WTC11 (cell line): ENCODE measurements at regions not wholly inside any gene's neighbourhood (a gene's known extent, or its start where the extent isn't known, plus 50 kb on each side); places are given as distances from the start of the nearest gene placed in this dataset.

Source experiments
- ATAC-seq: fragments of 200-7000 bp; cut with Tn5 transposase; 2 replicates; pipeline ENCODE4 v1.10.0; 2021; ENCODE audit warnings: mild to moderate bottlenecking, moderate library complexity
- CTCF ChIA-PET: fragments of 300-600 bp; sonication (Branson Sonifier 250); formaldehyde crosslinking; loops from one replicate; lab custom pipeline; 2021; ENCODE audit warnings: antibody characterized with exemption; lab: Charles Lee
- POLR2A ChIA-PET: fragments of 350-600 bp; sonication (Branson Sonifier 250); formaldehyde crosslinking; loops from one replicate; lab custom pipeline; 2021; ENCODE audit warnings: antibody characterized with exemption; lab: Charles Lee
- DNase-seq: peaks from one replicate; pipeline ENCODE4 v3.0.0; 2021; ENCODE audit warnings: low spot score
- H3K27ac Mint-ChIP-seq: 2 replicates; pipeline ENCODE4 v1.8.0; 2021; ENCODE audit warnings: mixed read lengths
- H3K27me3 Mint-ChIP-seq: 2 replicates; pipeline ENCODE4 v1.8.0; 2021; ENCODE audit warnings: low read depth, mild to moderate bottlenecking, moderate library complexity, mixed read lengths
- H3K36me3 Mint-ChIP-seq: 2 replicates; pipeline ENCODE4 v1.8.0; 2021; ENCODE audit warnings: mixed read lengths
- H3K4me1 Mint-ChIP-seq: 2 replicates; pipeline ENCODE4 v1.8.0; 2022; ENCODE audit warnings: mixed read lengths
- H3K4me3 Mint-ChIP-seq: 2 replicates; pipeline ENCODE4 v1.8.0; 2021; ENCODE audit warnings: mild to moderate bottlenecking, moderate library complexity, mixed read lengths
- H3K9me3 Mint-ChIP-seq: 2 replicates; pipeline ENCODE4 v1.8.0; 2021; ENCODE audit warnings: mixed read lengths
- ATF1 ChIP-seq: sonication (generic); formaldehyde crosslinking; IDR thresholded peaks from 2 replicates; pipeline ENCODE4 v1.8.1; 2023; ENCODE audit warnings: mild to moderate bottlenecking, moderate library complexity, missing genetic modification reagents
- ATF3 ChIP-seq: sonication (generic); formaldehyde crosslinking; conservative IDR thresholded peaks from 2 replicates; pipeline ENCODE4 v1.8.1; 2022; ENCODE audit warnings: mild to moderate bottlenecking, missing genetic modification reagents
- CREB1 ChIP-seq: sonication (generic); formaldehyde crosslinking; IDR thresholded peaks from 2 replicates; pipeline ENCODE4 v1.8.0; 2023; ENCODE audit warnings: mild to moderate bottlenecking, missing genetic modification reagents
- EMX1 ChIP-seq: fragments of 250-450 bp; sonication (Bioruptor Pico); IDR thresholded peaks from 2 replicates; pipeline ENCODE4 v1.8.0; 2021; ENCODE audit warnings: mild to moderate bottlenecking
- ESRRA ChIP-seq: sonication (generic); formaldehyde crosslinking; IDR thresholded peaks from 2 replicates; pipeline ENCODE4 v1.8.1; 2022; ENCODE audit warnings: mild to moderate bottlenecking, missing genetic modification reagents, borderline replicate concordance
- ETV6 ChIP-seq: sonication (generic); formaldehyde crosslinking; IDR thresholded peaks from 2 replicates; pipeline ENCODE4 v1.8.1; 2022; ENCODE audit warnings: mild to moderate bottlenecking, missing genetic modification reagents
- FOXP1 ChIP-seq: sonication (generic); formaldehyde crosslinking; IDR thresholded peaks from 2 replicates; pipeline ENCODE4 v1.8.0; 2022; ENCODE audit warnings: missing genetic modification reagents, mild to moderate bottlenecking, moderate library complexity, borderline replicate concordance
- GRHL2 ChIP-seq: fragments of 250-450 bp; sonication (Bioruptor Pico); IDR thresholded peaks from 2 replicates; pipeline ENCODE4 v1.8.0; 2022; ENCODE audit warnings: mild to moderate bottlenecking, moderate library complexity; ENCODE audit not compliant: insufficient replicate concordance, severe bottlenecking
- IRF1 ChIP-seq: sonication (generic); formaldehyde crosslinking; IDR thresholded peaks from 2 replicates; pipeline ENCODE4 v1.8.0; 2023; ENCODE audit warnings: missing genetic modification reagents
- KAT7 ChIP-seq: sonication (generic); formaldehyde crosslinking; IDR thresholded peaks from 2 replicates; pipeline ENCODE4 v1.8.1; 2023; ENCODE audit warnings: missing genetic modification reagents, mild to moderate bottlenecking, borderline replicate concordance
- MYBL2 ChIP-seq: sonication (generic); formaldehyde crosslinking; IDR thresholded peaks from 2 replicates; pipeline ENCODE4 v1.8.1; 2023; ENCODE audit warnings: mild to moderate bottlenecking, moderate library complexity, missing genetic modification reagents
- NFATC4 ChIP-seq: fragments of 250-450 bp; sonication (Bioruptor Pico); IDR thresholded peaks from 2 replicates; pipeline ENCODE4 v1.9.0; 2021; ENCODE audit warnings: mild to moderate bottlenecking
- SMAD3 ChIP-seq: sonication (generic); formaldehyde crosslinking; IDR thresholded peaks from 2 replicates; pipeline ENCODE4 v1.8.0; 2022; ENCODE audit warnings: missing genetic modification reagents, mild to moderate bottlenecking, borderline replicate concordance
- SMAD4 ChIP-seq: sonication (generic); formaldehyde crosslinking; IDR thresholded peaks from 2 replicates; pipeline ENCODE4 v1.8.0; 2022; ENCODE audit warnings: mild to moderate bottlenecking, missing genetic modification reagents
- SP1 ChIP-seq: sonication (generic); formaldehyde crosslinking; conservative IDR thresholded peaks from 2 replicates; pipeline ENCODE4 v1.8.1; 2022; ENCODE audit warnings: missing genetic modification reagents
- TEAD1 ChIP-seq: sonication (generic); formaldehyde crosslinking; IDR thresholded peaks from 2 replicates; pipeline ENCODE4 v1.8.0; 2022; ENCODE audit warnings: mild to moderate bottlenecking, missing genetic modification reagents
- ZNF219 ChIP-seq: sonication (generic); formaldehyde crosslinking; IDR thresholded peaks from 2 replicates; pipeline ENCODE4 v1.8.0; 2023; ENCODE audit warnings: missing genetic modification reagents, mild to moderate bottlenecking, borderline replicate concordance
- ZNF263 ChIP-seq: sonication (generic); formaldehyde crosslinking; IDR thresholded peaks from 2 replicates; pipeline ENCODE4 v1.8.1; 2022; ENCODE audit warnings: low read depth, mild to moderate bottlenecking, moderate library complexity, missing genetic modification reagents
- ZNF396 ChIP-seq: fragments of 250-450 bp; sonication (Bioruptor Pico); IDR thresholded peaks from 2 replicates; pipeline ENCODE4 v1.8.0; 2021; ENCODE audit warnings: mild to moderate bottlenecking, moderate library complexity, borderline replicate concordance
- ZNF416 ChIP-seq: fragments of 250-450 bp; sonication (Bioruptor Pico); IDR thresholded peaks from 2 replicates; pipeline ENCODE4 v1.9.0; 2021; ENCODE audit warnings: mild to moderate bottlenecking, inconsistent platforms
- TF ChIP-seq, protein P1 (sequence below): fragments of 250-450 bp; sonication (Bioruptor Pico); IDR thresholded peaks from 2 replicates; pipeline ENCODE4 v1.9.0; 2021; ENCODE audit warnings: mild to moderate bottlenecking
- TF ChIP-seq, protein P2 (sequence below): sonication (generic); formaldehyde crosslinking; IDR thresholded peaks from 2 replicates; pipeline ENCODE4 v1.8.0; 2022; ENCODE audit warnings: missing genetic modification reagents
- TF ChIP-seq, protein P3 (sequence below): sonication (generic); formaldehyde crosslinking; IDR thresholded peaks from 2 replicates; pipeline ENCODE4 v1.8.0; 2022; ENCODE audit warnings: mild to moderate bottlenecking, missing genetic modification reagents
- TF ChIP-seq, protein P4 (sequence below): sonication (generic); formaldehyde crosslinking; IDR thresholded peaks from 2 replicates; pipeline ENCODE4 v1.8.1; 2022; ENCODE audit warnings: low read depth, missing genetic modification reagents, borderline replicate concordance
- TF ChIP-seq, protein P5 (sequence below): sonication (generic); formaldehyde crosslinking; IDR thresholded peaks from 2 replicates; pipeline ENCODE4 v1.8.0; 2022; ENCODE audit warnings: mild to moderate bottlenecking, missing genetic modification reagents
- TF ChIP-seq, protein P6 (sequence below): sonication (generic); formaldehyde crosslinking; IDR thresholded peaks from 2 replicates; pipeline ENCODE4 v1.8.1; 2022; ENCODE audit warnings: missing genetic modification reagents, borderline replicate concordance

- ATAC-seq (no peak), DNase-seq (no peak)
- CTCF ChIA-PET = no interaction called here
- TF ChIP-seq MYBL2 (CRISPR knock-in tag) (no peak), ESRRA (no peak), ZNF219 (CRISPR knock-in tag) (no peak), CREB1 (CRISPR knock-in tag) (no peak), FOXP1 (no peak), ZNF263 (CRISPR knock-in tag) (no peak), ZNF416 (CRISPR knock-in tag) (no peak), TEAD1 (CRISPR knock-in tag) (no peak)
- TF ChIP-seq, protein P1, sequence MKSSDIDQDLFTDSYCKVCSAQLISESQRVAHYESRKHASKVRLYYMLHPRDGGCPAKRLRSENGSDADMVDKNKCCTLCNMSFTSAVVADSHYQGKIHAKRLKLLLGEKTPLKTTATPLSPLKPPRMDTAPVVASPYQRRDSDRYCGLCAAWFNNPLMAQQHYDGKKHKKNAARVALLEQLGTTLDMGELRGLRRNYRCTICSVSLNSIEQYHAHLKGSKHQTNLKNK = no peak
- TF ChIP-seq, protein P2, sequence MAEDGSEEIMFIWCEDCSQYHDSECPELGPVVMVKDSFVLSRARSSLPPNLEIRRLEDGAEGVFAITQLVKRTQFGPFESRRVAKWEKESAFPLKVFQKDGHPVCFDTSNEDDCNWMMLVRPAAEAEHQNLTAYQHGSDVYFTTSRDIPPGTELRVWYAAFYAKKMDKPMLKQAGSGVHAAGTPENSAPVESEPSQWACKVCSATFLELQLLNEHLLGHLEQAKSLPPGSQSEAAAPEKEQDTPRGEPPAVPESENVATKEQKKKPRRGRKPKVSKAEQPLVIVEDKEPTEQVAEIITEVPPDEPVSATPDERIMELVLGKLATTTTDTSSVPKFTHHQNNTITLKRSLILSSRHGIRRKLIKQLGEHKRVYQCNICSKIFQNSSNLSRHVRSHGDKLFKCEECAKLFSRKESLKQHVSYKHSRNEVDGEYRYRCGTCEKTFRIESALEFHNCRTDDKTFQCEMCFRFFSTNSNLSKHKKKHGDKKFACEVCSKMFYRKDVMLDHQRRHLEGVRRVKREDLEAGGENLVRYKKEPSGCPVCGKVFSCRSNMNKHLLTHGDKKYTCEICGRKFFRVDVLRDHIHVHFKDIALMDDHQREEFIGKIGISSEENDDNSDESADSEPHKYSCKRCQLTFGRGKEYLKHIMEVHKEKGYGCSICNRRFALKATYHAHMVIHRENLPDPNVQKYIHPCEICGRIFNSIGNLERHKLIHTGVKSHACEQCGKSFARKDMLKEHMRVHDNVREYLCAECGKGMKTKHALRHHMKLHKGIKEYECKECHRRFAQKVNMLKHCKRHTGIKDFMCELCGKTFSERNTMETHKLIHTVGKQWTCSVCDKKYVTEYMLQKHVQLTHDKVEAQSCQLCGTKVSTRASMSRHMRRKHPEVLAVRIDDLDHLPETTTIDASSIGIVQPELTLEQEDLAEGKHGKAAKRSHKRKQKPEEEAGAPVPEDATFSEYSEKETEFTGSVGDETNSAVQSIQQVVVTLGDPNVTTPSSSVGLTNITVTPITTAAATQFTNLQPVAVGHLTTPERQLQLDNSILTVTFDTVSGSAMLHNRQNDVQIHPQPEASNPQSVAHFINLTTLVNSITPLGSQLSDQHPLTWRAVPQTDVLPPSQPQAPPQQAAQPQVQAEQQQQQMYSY (CRISPR knock-in tag) = no peak
- TF ChIP-seq, protein P3, sequence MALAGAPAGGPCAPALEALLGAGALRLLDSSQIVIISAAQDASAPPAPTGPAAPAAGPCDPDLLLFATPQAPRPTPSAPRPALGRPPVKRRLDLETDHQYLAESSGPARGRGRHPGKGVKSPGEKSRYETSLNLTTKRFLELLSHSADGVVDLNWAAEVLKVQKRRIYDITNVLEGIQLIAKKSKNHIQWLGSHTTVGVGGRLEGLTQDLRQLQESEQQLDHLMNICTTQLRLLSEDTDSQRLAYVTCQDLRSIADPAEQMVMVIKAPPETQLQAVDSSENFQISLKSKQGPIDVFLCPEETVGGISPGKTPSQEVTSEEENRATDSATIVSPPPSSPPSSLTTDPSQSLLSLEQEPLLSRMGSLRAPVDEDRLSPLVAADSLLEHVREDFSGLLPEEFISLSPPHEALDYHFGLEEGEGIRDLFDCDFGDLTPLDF (CRISPR knock-in tag) = no peak
- TF ChIP-seq, protein P4, sequence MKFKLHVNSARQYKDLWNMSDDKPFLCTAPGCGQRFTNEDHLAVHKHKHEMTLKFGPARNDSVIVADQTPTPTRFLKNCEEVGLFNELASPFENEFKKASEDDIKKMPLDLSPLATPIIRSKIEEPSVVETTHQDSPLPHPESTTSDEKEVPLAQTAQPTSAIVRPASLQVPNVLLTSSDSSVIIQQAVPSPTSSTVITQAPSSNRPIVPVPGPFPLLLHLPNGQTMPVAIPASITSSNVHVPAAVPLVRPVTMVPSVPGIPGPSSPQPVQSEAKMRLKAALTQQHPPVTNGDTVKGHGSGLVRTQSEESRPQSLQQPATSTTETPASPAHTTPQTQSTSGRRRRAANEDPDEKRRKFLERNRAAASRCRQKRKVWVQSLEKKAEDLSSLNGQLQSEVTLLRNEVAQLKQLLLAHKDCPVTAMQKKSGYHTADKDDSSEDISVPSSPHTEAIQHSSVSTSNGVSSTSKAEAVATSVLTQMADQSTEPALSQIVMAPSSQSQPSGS (CRISPR knock-in tag) = no peak
- H3K9me3 Mint-ChIP-seq = peaks cover 5% of the 10 kb centered on the region
- POLR2A ChIA-PET = no interaction called here
- no peaks in the 10 kb centered on the region for H3K27me3 Mint-ChIP-seq
- no peak overlapping the region for H3K4me3 Mint-ChIP-seq
- H3K27ac Mint-ChIP-seq = no peak overlapping the region
- H3K4me1 Mint-ChIP-seq = no peaks in the 10 kb centered on the region
- H3K36me3 Mint-ChIP-seq = 0 out of 2 replicates have a peak, but pooled peaks cover 2% of the 10 kb centered on the region
Measured at GRCh38 chr18:55696811-55697210, 108.8 kb upstream of the TCF4 start.

- H3K4me1 Mint-ChIP-seq = no peaks in the 10 kb centered on the region
Measured at GRCh38 chr18:55695091-55695490, 107.1 kb upstream of the TCF4 start.

More at GRCh38 chr18:55695091-55695490, 107.1 kb upstream of the TCF4 start:
- POLR2A ChIA-PET = no interaction called here
- ATAC-seq = no peak
- H3K9me3 Mint-ChIP-seq = no peaks in the 10 kb centered on the region
- no peak overlapping the region for H3K4me3 Mint-ChIP-seq
- DNase-seq = no peak
- H3K27me3 Mint-ChIP-seq = no peaks in the 10 kb centered on the region
- no peak for TF ChIP-seq SMAD3 (CRISPR knock-in tag)
- TF ChIP-seq SP1 (CRISPR knock-in tag) = no peak
- no peak for TF ChIP-seq FOXP1
- no peak for TF ChIP-seq ZNF396 (CRISPR knock-in tag)
- TF ChIP-seq GRHL2 (CRISPR knock-in tag) = no peak
- TF ChIP-seq SMAD4 (CRISPR knock-in tag) = no peak
- TF ChIP-seq, protein P3 (CRISPR knock-in tag) = no peak
- TF ChIP-seq IRF1 (CRISPR knock-in tag) = no peak
- TF ChIP-seq, protein P5, sequence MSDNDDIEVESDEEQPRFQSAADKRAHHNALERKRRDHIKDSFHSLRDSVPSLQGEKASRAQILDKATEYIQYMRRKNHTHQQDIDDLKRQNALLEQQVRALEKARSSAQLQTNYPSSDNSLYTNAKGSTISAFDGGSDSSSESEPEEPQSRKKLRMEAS (CRISPR knock-in tag) = no peak
- TF ChIP-seq ATF1 (CRISPR knock-in tag) = no peak
- TF ChIP-seq NFATC4 (CRISPR knock-in tag) = no peak
- no peak for TF ChIP-seq EMX1 (CRISPR knock-in tag)
- TF ChIP-seq, protein P6, sequence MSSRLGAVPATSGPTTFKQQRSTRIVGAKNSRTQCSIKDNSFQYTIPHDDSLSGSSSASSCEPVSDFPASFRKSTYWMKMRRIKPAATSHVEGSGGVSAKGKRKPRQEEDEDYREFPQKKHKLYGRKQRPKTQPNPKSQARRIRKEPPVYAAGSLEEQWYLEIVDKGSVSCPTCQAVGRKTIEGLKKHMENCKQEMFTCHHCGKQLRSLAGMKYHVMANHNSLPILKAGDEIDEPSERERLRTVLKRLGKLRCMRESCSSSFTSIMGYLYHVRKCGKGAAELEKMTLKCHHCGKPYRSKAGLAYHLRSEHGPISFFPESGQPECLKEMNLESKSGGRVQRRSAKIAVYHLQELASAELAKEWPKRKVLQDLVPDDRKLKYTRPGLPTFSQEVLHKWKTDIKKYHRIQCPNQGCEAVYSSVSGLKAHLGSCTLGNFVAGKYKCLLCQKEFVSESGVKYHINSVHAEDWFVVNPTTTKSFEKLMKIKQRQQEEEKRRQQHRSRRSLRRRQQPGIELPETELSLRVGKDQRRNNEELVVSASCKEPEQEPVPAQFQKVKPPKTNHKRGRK (CRISPR knock-in tag) = no peak
- TF ChIP-seq ATF3 (CRISPR knock-in tag) = no peak
- no peak for TF ChIP-seq ETV6 (CRISPR knock-in tag)
- no peak for TF ChIP-seq KAT7 (CRISPR knock-in tag)
- TF ChIP-seq, all 79 proteins: peak for 0
- CTCF ChIA-PET = no interaction called here
- Mint-ChIP-seq H3K27ac (no peak overlapping the region), H3K36me3 (no peaks in the 10 kb centered on the region)
